ENCODE measurements at regions not wholly inside any gene's neighbourhood (a gene's known extent, or its start where the extent isn't known, plus 50 kb on each side); places are given as distances from the start of the nearest gene placed in this dataset.

GRCh38 chr12:125269276-125269675 is 204.0 kb downstream of the AACS start:
- no peak overlapping the region for H2AFZ ChIP-seq (ENCODE audit: low read depth, low read length)
- ChIA-PET POLR2A (no interaction called here), CTCF (no interaction called here)
- dilution Hi-C loops (cut with MboI; ENCODE audit: extremely low pct_ligation_motif_present, low sequenced_read_pairs) (no loop called here), intact Hi-C loops (cut with micrococcal nuclease) (no loop called here)
- no peaks in the 10 kb centered on the region for H3K27me3 ChIP-seq (ENCODE audit: control insufficient read depth in 2 of 2, insufficient read depth in 2 of 2, low read length in 2 of 2)
- H3K9ac ChIP-seq (replicated peaks; ENCODE audit: extremely low read depth, insufficient read depth, low read length), result no peak overlapping the region
- H3K4me3 ChIP-seq (replicated peaks in 1 of 3; ENCODE audit: insufficient read depth in 1 of 3, low read depth in 1 of 3, low read length in 3 of 3), result no peak overlapping the region
- H3K4me2 ChIP-seq (ENCODE audit: insufficient read depth, low read length), result no peak overlapping the region
- TF ChIP-seq POLR2A (IDR thresholded peaks at IDR 0.05; ENCODE audit: low read depth, low read length) (no peak), MYC (IDR thresholded peaks at IDR 0.05; ENCODE audit: low read depth, low read length) (no peak), FOS (IDR thresholded peaks at IDR 0.05; ENCODE audit: borderline replicate concordance, insufficient read depth, low read length) (no peak), JUN (IDR thresholded peaks at IDR 0.05; ENCODE audit: borderline replicate concordance, insufficient read depth, insufficient read length, low read depth) (no peak), POLR2AphosphoS5 (IDR thresholded peaks at IDR 0.05; ENCODE audit: insufficient read depth, low read depth, low read length) (no peak), GATA2 (IDR thresholded peaks at IDR 0.05; ENCODE audit: insufficient read depth, insufficient read length, low read depth, low read length) (no peak), EZH2 (IDR thresholded peaks at IDR 0.05; ENCODE audit: borderline replicate concordance, low read depth, low read length, severe bottlenecking) (no peak)
- TF ChIP-seq, protein P1, sequence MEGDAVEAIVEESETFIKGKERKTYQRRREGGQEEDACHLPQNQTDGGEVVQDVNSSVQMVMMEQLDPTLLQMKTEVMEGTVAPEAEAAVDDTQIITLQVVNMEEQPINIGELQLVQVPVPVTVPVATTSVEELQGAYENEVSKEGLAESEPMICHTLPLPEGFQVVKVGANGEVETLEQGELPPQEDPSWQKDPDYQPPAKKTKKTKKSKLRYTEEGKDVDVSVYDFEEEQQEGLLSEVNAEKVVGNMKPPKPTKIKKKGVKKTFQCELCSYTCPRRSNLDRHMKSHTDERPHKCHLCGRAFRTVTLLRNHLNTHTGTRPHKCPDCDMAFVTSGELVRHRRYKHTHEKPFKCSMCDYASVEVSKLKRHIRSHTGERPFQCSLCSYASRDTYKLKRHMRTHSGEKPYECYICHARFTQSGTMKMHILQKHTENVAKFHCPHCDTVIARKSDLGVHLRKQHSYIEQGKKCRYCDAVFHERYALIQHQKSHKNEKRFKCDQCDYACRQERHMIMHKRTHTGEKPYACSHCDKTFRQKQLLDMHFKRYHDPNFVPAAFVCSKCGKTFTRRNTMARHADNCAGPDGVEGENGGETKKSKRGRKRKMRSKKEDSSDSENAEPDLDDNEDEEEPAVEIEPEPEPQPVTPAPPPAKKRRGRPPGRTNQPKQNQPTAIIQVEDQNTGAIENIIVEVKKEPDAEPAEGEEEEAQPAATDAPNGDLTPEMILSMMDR (IDR thresholded peaks at IDR 0.05; ENCODE audit: extremely low read depth in 1 of 2, insufficient read depth in 1 of 2, low read depth in 1 of 2, low read length in 2 of 2), result no peak
- TF ChIP-seq, protein P2, sequence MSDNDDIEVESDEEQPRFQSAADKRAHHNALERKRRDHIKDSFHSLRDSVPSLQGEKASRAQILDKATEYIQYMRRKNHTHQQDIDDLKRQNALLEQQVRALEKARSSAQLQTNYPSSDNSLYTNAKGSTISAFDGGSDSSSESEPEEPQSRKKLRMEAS (IDR thresholded peaks at IDR 0.05; ENCODE audit: insufficient read depth, insufficient read length), result no peak
- no TSS peak for BruUV-seq (replicated peaks)
- no peaks in the 10 kb centered on the region for H3K36me3 ChIP-seq (ENCODE audit: control insufficient read depth in 2 of 2, extremely low read depth in 1 of 2, insufficient read depth in 2 of 2, low read length in 2 of 2)
- H3K9me1 ChIP-seq (replicated peaks; ENCODE audit: control insufficient read depth, extremely low read depth, insufficient read depth, low read length), result no peaks in the 10 kb centered on the region
- no peaks in the 10 kb centered on the region for H4K20me1 ChIP-seq (replicated peaks; ENCODE audit: control insufficient read depth, extremely low read depth, insufficient read depth, low read length)
- no peaks in the 10 kb centered on the region for H3K79me2 ChIP-seq (ENCODE audit: control insufficient read depth, insufficient read depth, low read length)
- FAIRE-seq (no peak), DNase-seq (ENCODE audit: low read depth, low spot score) (no peak)
- no peaks in the 10 kb centered on the region for H3K9me3 ChIP-seq (replicated peaks; ENCODE audit: control insufficient read depth, insufficient read depth, low read length)
- H3K4me1 ChIP-seq (ENCODE audit: control insufficient read depth, extremely low read depth, insufficient read depth, low read length), result no peaks in the 10 kb centered on the region
- H3K27ac ChIP-seq (ENCODE audit: insufficient read depth, low read depth, low read length), result no peak overlapping the region

All from endothelial cell of umbilical vein (primary cell).